GM12874 (cell line): ENCODE measurements at regions not wholly inside any gene's neighbourhood (a gene's known extent, or its start where the extent isn't known, plus 50 kb on each side); places are given as distances from the start of the nearest gene placed in this dataset.

Experiments used
- TF ChIP-seq, protein P1 (sequence below): IDR thresholded peaks from 2 replicates; pipeline ENCODE4 v1.5.1; 2011; ENCODE audit warnings: low read depth, mild to moderate bottlenecking, control low read depth, low read length, moderate library complexity; ENCODE audit not compliant: insufficient read depth

DNA sequence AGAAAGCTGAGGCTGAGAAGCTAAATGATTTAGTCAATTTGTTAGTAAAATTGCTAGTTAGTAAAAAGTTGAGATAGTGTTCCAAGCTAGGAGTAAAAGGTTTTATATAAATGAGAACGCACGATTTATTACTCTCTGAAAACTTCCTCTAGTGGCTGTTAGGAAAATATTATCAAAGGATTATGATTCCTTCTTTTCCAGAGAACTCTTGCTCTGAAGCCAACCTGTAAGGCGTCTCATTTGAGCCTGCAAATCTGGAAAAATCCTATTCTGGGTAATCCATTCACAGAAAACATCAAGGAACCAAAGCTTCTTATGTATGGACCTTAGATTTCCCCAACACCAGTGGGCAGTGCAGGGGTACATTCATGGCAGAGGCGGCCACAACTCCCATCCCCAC lies 252.7 kb downstream of the SOD2 start:
- TF ChIP-seq, protein P1, sequence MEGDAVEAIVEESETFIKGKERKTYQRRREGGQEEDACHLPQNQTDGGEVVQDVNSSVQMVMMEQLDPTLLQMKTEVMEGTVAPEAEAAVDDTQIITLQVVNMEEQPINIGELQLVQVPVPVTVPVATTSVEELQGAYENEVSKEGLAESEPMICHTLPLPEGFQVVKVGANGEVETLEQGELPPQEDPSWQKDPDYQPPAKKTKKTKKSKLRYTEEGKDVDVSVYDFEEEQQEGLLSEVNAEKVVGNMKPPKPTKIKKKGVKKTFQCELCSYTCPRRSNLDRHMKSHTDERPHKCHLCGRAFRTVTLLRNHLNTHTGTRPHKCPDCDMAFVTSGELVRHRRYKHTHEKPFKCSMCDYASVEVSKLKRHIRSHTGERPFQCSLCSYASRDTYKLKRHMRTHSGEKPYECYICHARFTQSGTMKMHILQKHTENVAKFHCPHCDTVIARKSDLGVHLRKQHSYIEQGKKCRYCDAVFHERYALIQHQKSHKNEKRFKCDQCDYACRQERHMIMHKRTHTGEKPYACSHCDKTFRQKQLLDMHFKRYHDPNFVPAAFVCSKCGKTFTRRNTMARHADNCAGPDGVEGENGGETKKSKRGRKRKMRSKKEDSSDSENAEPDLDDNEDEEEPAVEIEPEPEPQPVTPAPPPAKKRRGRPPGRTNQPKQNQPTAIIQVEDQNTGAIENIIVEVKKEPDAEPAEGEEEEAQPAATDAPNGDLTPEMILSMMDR: no peak

DNA sequence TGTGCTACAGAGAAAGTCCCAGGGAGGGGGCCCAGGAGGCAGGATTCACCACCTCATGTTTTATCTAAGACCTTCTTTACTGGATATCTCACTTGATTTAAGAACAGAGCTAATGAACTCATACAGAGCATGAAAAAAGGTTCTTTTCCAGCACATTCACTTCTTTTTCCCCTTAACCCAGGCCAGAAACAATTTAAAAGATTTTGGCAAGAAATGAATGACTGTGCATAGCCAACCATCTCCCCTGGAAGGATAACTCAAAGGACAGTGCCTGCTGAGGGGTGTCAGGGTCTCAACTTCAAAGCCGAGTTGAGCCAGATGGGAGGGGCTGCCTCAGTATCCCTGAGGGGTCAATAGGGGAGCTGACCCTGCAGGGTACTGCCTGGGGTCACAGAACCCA lies 253.4 kb downstream of the SOD2 start:
- TF ChIP-seq, protein P1: no peak

DNA sequence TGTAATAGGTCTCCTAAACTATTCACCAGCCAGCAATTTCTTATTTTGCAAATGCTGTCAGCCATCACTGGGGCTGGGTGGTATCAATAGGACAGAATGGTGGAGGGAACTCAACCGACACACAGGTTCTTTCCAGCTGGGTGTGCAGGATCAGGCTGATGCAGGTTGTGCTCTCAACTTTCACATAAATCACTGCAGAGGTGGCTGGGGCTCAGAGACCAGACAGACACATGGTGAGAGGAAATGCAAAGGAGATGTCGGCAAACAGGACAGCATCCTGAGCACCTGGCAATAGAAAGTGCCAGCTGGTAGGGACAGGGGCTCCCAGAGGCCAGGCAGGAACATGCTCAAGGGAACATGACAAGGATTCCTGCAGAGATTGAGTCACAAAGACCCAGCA lies 254.9 kb downstream of the SOD2 start:
- TF ChIP-seq, protein P1: no peak

DNA sequence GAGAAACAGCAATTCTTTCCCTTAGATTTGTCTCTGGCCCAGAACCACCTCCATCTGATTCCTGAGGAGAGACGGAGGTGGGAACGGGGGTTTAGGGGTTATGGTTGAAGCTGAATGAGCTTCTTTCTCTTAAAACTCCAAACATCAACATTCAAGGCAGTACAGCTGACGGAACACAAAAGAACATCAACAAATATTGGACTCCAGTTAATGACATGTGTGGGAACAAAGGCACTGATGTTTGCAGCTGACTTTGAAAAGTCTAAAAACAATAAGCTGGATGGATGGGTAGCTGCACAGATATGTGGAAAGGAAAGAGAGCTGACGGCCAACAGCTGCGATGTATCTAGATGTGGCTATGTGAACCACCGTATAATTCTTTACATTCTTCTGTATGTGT lies 256.5 kb downstream of the SOD2 start:
- TF ChIP-seq, protein P1: no peak

DNA sequence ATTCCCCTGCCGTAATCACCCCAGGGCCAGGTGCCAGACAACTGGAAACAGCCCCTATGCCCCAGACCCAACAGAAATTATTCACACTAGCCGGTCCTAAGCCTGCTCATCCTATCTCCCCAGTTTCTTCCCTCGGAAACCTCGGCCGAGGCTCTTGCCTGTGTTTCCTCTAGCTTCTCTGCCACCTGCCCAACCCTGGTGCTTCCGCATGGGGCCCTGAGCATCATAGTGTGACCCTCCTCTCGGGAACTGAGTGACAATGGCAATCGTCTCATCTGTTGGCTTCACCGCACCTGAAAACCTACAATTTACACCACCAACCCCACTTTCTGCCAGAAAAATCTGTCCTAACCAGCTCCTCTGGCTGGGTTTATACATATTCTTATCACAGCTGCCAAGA lies 257.3 kb downstream of the SOD2 start:
- TF ChIP-seq, protein P1: no peak

DNA sequence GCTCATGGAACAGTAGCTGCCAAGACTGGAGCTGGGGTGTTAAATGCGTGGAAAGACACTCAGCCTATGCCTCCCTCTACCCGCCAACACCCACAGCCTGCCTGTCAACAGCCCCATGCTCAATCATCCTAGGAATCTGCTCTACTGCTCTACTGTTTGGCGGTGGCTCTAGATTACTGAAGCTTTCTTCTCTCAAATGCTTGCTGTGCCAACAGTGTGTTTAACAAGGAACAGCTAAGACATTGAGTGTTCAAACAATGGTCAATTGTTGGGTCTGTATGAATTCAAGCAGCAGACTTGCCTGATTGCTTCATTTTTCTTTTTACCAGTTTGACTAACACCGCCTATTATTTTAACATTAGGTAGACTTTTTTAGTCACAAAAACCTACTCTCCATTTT lies 258.6 kb downstream of the SOD2 start:
- TF ChIP-seq, protein P1: no peak

DNA sequence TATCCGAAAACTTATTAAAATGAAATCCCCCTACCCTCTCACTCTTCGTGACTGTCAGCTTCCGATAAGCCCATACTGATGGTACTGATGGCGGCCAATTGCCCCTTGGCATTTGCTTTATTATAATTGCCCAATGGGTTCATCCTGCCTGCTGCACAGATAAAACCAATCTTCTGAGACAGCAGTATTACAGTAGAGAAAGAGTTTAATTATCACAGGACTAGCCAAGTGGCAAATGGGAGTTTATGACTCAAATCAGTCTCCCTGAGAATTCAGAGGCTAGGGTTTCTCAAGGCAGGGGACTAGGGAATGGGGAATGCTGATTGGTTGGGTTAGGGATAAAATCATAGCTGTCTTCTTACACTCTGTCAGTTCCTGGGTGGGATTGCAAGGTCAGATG lies 259.5 kb downstream of the SOD2 start:
- TF ChIP-seq, protein P1: no peak

DNA sequence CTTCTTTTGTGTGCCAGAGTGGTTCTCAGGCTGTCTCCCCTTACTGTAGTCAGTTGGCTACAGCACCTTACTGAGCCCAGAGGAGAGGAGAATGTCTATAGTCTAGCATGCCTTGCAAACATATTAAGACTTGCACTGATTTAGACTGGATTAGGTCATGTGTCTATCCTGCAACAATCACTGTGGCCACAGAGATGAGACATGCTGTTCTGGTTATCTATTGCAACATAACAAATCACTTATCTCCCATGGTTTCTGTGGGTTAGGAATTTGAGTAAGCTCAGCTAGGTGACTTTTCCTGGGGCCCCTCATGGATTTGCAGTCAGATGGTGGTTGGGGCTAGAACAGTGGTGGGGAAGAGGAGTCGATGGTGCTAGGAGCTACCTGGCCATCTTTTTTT lies 261.3 kb downstream of the SOD2 start:
- TF ChIP-seq, protein P1: no peak
